ENCODE measurements at regions not wholly inside any gene's neighbourhood (a gene's known extent, or its start where the extent isn't known, plus 50 kb on each side); places are given as distances from the start of the nearest gene placed in this dataset.

DNA sequence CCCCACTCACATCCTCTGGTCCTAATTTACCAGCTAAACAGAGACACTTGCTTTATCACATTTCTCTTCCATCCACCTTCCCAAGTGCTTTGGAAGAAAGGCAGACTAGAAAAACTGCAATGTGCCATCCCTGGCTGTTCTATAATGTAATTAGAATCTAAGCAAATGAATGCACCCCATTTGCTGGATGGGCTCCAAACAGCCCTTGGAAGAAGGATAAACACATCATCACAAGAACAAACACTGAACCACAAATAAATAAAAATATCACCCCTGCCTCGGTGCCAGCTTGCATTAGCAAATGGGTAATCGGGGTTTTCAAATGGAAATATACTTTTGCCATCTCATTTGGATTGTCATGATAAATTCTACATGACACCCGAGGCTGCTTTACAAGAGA is 296.6 kb upstream of the ISX start:
- TF ChIP-seq, protein P1, sequence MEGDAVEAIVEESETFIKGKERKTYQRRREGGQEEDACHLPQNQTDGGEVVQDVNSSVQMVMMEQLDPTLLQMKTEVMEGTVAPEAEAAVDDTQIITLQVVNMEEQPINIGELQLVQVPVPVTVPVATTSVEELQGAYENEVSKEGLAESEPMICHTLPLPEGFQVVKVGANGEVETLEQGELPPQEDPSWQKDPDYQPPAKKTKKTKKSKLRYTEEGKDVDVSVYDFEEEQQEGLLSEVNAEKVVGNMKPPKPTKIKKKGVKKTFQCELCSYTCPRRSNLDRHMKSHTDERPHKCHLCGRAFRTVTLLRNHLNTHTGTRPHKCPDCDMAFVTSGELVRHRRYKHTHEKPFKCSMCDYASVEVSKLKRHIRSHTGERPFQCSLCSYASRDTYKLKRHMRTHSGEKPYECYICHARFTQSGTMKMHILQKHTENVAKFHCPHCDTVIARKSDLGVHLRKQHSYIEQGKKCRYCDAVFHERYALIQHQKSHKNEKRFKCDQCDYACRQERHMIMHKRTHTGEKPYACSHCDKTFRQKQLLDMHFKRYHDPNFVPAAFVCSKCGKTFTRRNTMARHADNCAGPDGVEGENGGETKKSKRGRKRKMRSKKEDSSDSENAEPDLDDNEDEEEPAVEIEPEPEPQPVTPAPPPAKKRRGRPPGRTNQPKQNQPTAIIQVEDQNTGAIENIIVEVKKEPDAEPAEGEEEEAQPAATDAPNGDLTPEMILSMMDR (conservative IDR thresholded peaks at IDR 0.05; ENCODE audit: low read depth, low read length) = no peak
- TF ChIP-seq EZH2 (IDR thresholded peaks at IDR 0.05; ENCODE audit: borderline replicate concordance, low read depth, low read length, poor library complexity, severe bottlenecking) = no peak

Data from A673 (cell line).